ENCODE measurements at regions not wholly inside any gene's neighbourhood (a gene's known extent, or its start where the extent isn't known, plus 50 kb on each side); places are given as distances from the start of the nearest gene placed in this dataset.

GRCh38 chr5:56337715-56338319, 104.7 kb upstream of the ANKRD55 start:
- no peak for DNase-seq (ENCODE audit: low read depth in 4 of 4, low spot score in 1 of 4)

GRCh38 chr5:56335212-56335611, 102.1 kb upstream of the ANKRD55 start:
- DNase-seq (ENCODE audit: low read depth in 4 of 4, low spot score in 1 of 4), result no peak

GRCh38 chr5:56330806-56331205, 97.7 kb upstream of the ANKRD55 start:
- DNase-seq (ENCODE audit: low read depth in 4 of 4, low spot score in 1 of 4), result no peak

DNA sequence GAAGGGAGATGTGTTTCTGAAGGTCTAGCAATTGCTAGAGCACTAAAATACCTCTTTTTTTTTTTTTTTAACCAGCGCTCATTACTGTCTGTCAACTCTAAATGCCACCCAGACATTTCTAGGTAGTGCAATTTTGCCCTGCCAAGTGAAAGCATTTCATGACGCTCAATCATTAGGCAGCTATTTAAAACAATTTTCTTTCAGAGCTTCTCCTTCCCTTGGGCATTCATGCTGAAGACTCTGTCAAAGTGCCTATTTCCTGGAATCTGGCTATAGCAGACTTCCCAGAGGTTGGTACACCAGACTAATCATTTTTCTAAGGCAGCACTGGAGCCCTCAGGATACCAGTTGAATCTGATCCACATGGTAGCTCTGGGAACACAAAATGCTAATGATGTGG, 97.0 kb upstream of the ANKRD55 start:
- no peak for DNase-seq (ENCODE audit: low read depth in 4 of 4, low spot score in 1 of 4)

DNA sequence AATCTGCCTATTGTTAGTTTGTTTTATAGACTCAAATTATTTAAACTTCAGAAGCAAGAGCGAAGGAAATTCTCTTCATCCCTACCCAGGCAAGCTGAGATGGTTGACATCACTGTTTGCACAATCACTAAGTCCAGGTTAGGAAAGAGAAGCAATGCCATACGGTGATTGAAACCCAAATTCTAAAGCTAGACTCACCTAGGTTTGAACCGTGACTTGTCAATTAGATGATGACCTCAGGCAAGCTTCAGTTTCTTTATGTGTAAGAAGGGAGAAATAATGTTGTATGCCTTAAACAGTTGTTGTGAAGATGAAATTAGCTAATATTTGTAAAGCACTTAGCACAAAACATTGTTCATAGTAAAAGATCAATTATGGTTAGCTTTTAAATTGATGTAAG, 96.5 kb upstream of the ANKRD55 start:
- no peak for DNase-seq (ENCODE audit: low read depth in 4 of 4, low spot score in 1 of 4)

DNA sequence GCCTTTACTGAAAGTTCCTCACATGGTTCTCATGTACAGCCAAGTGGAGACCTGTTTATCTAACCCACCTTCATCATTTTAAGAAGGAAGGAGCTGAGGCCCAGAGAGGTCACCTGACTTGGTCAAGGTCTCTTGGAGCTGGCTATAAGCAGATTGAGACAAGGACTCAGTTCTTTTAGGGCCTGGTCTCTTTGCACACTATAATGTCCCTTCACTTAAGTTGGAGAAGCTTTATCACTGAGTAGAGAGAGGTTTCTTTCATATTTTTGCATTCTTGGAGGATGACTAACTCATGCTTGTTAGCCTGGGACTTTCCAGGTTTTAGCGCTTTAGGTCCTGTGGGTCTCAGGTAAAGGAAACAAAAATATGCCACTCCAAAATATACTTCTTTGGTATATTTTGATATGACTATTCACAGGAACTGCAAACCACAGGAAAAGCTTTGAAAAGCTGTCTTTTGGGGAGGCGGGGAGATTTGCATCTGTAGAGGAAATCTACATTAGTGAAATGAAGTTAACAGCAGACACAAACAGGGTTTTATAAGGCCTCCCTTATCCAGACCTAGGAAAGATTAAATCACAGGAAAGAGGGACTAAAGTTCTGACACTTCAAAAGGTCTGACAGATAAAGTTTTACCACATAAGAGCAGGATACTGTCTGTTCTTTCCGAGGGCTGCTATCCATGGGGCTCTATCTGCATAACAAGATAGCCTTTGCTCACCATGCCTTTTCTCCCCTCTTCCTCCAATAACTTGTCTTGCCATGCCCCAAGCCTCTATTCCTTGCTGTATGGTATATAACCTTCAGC, 95.8 kb upstream of the ANKRD55 start:
- DNase-seq (ENCODE audit: low read depth in 4 of 4, low spot score in 1 of 4), result no peak

GRCh38 chr5:56327809-56328208, 94.7 kb upstream of the ANKRD55 start:
- DNase-seq (ENCODE audit: low read depth in 4 of 4, low spot score in 1 of 4), result peak in 3 of 4 experiments; percentile 30 to 74 (median 55)

- DNase-seq (ENCODE audit: low read depth in 4 of 4, low spot score in 1 of 4), result no peak
Observed at GRCh38 chr5:56326770-56327169, 93.6 kb upstream of the ANKRD55 start.

- no peak for DNase-seq (ENCODE audit: low read depth in 4 of 4, low spot score in 1 of 4)
Observed at GRCh38 chr5:56326116-56326515, 93.0 kb upstream of the ANKRD55 start.

- DNase-seq (ENCODE audit: low read depth in 4 of 4, low spot score in 1 of 4), result no peak
Observed at GRCh38 chr5:56325039-56325438, 91.9 kb upstream of the ANKRD55 start.

- DNase-seq (ENCODE audit: low read depth in 4 of 4, low spot score in 1 of 4), result no peak
Observed at GRCh38 chr5:56323505-56323904, 90.4 kb upstream of the ANKRD55 start.

DNA sequence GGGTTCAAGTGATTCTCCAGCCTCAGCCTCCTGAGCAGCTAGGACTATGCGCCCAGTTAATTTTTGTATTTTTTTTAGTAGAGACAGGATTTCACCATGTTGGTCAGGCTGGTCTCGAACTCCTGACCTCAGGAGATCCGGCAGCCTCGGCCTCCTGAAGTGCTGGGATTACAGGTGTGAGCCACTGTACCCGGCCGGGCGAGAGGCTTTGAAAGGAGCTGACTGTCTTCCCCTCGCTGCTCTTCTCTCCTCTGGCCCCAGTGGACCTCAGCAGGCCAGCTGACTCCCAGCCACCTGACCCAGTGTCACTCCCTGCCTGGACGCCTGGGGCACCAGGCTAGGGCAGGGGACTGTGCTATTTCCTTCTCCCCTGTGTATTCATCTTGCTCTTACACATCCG, 89.5 kb upstream of the ANKRD55 start:
- DNase-seq (ENCODE audit: low read depth in 4 of 4, low spot score in 1 of 4), result no peak

GRCh38 chr5:56321236-56321881, 88.2 kb upstream of the ANKRD55 start:
- DNase-seq (ENCODE audit: low read depth in 4 of 4, low spot score in 1 of 4), result no peak

DNA sequence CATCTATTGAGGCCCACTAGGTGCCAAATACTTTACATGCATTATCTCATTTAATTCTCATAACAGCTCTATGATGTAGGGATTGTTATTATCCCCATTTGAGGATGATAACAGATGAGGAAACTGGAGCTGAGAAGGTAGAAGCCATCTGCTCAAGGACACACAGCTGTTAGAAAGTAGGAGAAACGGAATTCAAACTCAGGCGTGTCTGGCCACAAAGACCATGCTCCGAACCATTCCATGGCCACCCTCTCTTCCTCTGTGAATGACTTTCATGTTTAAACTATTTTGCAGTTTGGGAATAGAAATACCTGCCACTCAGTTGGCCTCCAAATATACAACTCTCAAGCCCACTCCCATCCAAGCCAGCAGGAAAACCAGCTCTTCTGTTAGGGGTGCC, 87.6 kb upstream of the ANKRD55 start:
- no peak for DNase-seq (ENCODE audit: low read depth in 4 of 4, low spot score in 1 of 4)

DNA sequence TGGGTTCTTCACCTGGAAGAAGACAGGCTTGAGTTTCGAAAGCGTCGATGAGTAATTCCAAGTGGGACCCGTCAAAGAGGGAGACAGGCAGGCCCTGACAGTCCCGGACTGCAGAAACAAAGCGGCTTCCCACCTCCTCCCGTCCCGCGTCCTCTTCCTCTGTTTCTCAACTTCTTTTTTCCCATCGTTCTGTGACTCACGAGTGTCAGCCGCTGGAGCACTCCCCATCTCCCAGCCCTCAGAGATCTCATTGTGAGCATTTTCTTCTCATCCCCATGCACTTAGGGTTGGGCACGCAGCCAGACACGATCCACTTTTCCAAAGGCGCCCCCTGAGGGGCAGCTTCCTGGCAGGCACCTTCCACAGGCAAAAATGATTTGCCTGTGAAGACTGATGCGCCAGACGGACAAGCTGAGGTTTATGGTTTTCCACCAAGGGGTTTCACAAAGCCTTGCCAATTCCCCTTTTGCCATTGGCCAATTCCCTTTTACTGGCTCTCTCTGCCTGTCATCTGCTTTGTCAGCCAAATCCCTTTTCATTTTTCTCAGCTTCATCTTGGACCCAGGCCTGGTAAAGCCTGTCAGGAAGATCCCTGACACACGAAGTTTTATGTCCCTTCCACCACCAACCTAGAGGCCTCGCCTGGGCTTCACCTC, 86.5 kb upstream of the ANKRD55 start:
- DNase-seq (ENCODE audit: low read depth in 4 of 4, low spot score in 1 of 4), result no peak

- DNase-seq (ENCODE audit: low read depth in 4 of 4, low spot score in 1 of 4), result no peak
Observed at GRCh38 chr5:56317923-56318561, 84.9 kb upstream of the ANKRD55 start.

- no peak for DNase-seq (ENCODE audit: low read depth in 4 of 4, low spot score in 1 of 4)
Observed at GRCh38 chr5:56316299-56316994, 83.3 kb upstream of the ANKRD55 start.

- no peak for DNase-seq (ENCODE audit: low read depth in 4 of 4, low spot score in 1 of 4)
Observed at GRCh38 chr5:56314529-56314928, 81.4 kb upstream of the ANKRD55 start.

- no peak for DNase-seq (ENCODE audit: low read depth in 4 of 4, low spot score in 1 of 4)
Observed at GRCh38 chr5:56313596-56313995, 80.5 kb upstream of the ANKRD55 start.

DNA sequence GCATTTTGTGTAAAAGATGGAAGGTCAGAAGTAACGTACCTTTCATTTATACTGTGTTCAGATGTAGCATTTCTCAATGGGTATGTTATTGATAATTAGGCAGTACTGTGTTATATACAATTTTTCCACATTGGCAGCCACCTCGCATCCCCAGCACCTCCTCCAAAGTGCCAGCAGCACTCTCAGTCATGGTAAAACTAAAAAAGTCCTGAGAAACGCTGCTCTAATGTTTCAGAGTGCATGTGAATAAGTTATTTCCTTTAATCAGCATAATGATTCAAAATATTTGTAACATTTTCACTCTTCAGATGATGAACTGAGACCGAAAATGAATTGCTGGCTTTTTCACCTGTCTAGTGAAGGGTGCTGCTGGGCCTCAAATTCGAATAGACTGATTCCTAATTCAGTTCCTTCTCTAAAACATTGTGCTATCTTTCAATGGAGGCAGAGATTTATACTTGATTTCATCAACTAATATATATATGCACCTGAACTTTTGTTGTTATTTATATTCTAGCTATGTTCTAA, 79.9 kb upstream of the ANKRD55 start:
- no peak for DNase-seq (ENCODE audit: low read depth in 4 of 4, low spot score in 1 of 4)

Data from stimulated activated CD4-positive, alpha-beta T cell treated with anti-CD3 and anti-CD28 coated beads, Interleukin-1b, Interleukin-23, amount 100 ng/mL, for 24 hours (primary cell).